ENCODE measurements at regions not wholly inside any gene's neighbourhood (a gene's known extent, or its start where the extent isn't known, plus 50 kb on each side); places are given as distances from the start of the nearest gene placed in this dataset.

GRCh38 chr13:36531746-36532486 is 99.6 kb downstream of the CCNA1 start:
- no peak overlapping the region for H3K9ac ChIP-seq (ENCODE audit: low read length)
- TF ChIP-seq, protein P1, sequence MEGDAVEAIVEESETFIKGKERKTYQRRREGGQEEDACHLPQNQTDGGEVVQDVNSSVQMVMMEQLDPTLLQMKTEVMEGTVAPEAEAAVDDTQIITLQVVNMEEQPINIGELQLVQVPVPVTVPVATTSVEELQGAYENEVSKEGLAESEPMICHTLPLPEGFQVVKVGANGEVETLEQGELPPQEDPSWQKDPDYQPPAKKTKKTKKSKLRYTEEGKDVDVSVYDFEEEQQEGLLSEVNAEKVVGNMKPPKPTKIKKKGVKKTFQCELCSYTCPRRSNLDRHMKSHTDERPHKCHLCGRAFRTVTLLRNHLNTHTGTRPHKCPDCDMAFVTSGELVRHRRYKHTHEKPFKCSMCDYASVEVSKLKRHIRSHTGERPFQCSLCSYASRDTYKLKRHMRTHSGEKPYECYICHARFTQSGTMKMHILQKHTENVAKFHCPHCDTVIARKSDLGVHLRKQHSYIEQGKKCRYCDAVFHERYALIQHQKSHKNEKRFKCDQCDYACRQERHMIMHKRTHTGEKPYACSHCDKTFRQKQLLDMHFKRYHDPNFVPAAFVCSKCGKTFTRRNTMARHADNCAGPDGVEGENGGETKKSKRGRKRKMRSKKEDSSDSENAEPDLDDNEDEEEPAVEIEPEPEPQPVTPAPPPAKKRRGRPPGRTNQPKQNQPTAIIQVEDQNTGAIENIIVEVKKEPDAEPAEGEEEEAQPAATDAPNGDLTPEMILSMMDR (IDR thresholded peaks at IDR 0.05) = no peak
- TF ChIP-seq EZH2 (IDR thresholded peaks at IDR 0.05; ENCODE audit: borderline replicate concordance, insufficient read depth, low read depth, low read length, poor library complexity, severe bottlenecking) = no peak
- DNase-seq = no peak
- ChIA-PET POLR2A (no interaction called here), CTCF (no interaction called here)
- H3K27me3 Mint-ChIP-seq = peaks cover 13% of the 10 kb centered on the region
- WGBS (ENCODE audit: insufficient coverage) = 10% methylated on average over 2 of the region's 5 CpGs
- H2AFZ ChIP-seq (ENCODE audit: insufficient read depth, low read depth, low read length, poor library complexity, severe bottlenecking) = no peak overlapping the region
- no peak overlapping the region for H3K4me3 ChIP-seq (ENCODE audit: control extremely low read depth in 1 of 5, extremely low read depth in 1 of 5, insufficient read depth in 1 of 5, low read depth in 2 of 5, low read length in 4 of 5)
- no peak overlapping the region for H3K27ac ChIP-seq (ENCODE audit: low read length in 2 of 2)
- peaks cover 0 to 4% (median 0%) of the 10 kb centered on the region in 3 donors for H3K9me3 ChIP-seq (ENCODE audit: control extremely low read depth in 1 of 3, control insufficient read depth in 2 of 3, insufficient read depth in 1 of 3, low read length in 2 of 3)
- H3K27me3 ChIP-seq (replicated peaks in 1 of 4; ENCODE audit: control extremely low read depth in 1 of 4, control insufficient read depth in 3 of 4, insufficient read depth in 4 of 4, low read length in 3 of 4) = no peaks in the 10 kb centered on the region
- no peak overlapping the region for H3K27ac Mint-ChIP-seq
- intact Hi-C loops (cut with micrococcal nuclease) = no loop called here
- no peaks in the 10 kb centered on the region for H3K9me3 Mint-ChIP-seq (ENCODE audit: insufficient read depth)
- no peaks in the 10 kb centered on the region for H4K20me1 ChIP-seq (ENCODE audit: control insufficient read depth, insufficient read depth, low read length, poor library complexity, severe bottlenecking)
- no peak overlapping the region for H3K4me2 ChIP-seq (replicated peaks; ENCODE audit: low read depth, low read length, poor library complexity, severe bottlenecking)
- H3K4me1 Mint-ChIP-seq = no peaks in the 10 kb centered on the region
- H3K4me3 Mint-ChIP-seq = no peak overlapping the region
- H3K4me1 ChIP-seq (ENCODE audit: control insufficient read depth in 2 of 2, insufficient read depth in 2 of 2, low read length in 2 of 2) = no peaks in the 10 kb centered on the region
- no peak for ATAC-seq (ENCODE audit: low read depth)
- H3K36me3 ChIP-seq (replicated peaks in 1 of 2; ENCODE audit: control extremely low read depth in 1 of 2, control insufficient read depth in 1 of 2, extremely low read depth in 1 of 2, insufficient read depth in 2 of 2, low read length in 1 of 2) = no peaks in the 10 kb centered on the region
- H3K79me2 ChIP-seq (ENCODE audit: control insufficient read depth, insufficient read depth, low read length) = no peaks in the 10 kb centered on the region

DNA sequence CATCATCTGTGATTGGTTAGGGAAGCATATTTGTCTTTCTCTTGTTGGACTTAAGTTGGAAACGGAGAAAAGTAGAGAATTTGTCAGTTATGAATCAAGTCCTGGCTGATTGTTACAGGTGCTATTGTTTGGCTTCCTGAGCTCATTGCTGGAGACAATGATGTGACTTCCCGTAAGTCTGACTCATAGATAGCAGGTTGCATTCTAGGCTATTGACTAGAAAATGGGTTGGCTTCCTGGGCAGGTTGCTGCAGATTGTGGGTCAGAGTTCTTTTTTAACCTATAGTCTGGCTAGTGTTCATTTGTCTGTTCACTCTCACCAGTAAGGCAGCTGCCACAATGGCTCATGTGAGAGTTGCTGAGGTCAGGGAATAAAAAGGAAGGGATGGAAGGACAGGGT is 101.5 kb downstream of the CCNA1 start:
- Histone ChIP-seq H3K9ac (ENCODE audit: low read length) (no peak overlapping the region), H3K4me3 (ENCODE audit: control extremely low read depth in 1 of 5, extremely low read depth in 1 of 5, insufficient read depth in 1 of 5, low read depth in 2 of 5, low read length in 4 of 5) (no peak overlapping the region), H3K27me3 (replicated peaks in 1 of 4; ENCODE audit: control extremely low read depth in 1 of 4, control insufficient read depth in 3 of 4, insufficient read depth in 4 of 4, low read length in 3 of 4) (no peaks in the 10 kb centered on the region), H4K20me1 (ENCODE audit: control insufficient read depth, insufficient read depth, low read length, poor library complexity, severe bottlenecking) (no peaks in the 10 kb centered on the region), H3K4me1 (ENCODE audit: control insufficient read depth in 2 of 2, insufficient read depth in 2 of 2, low read length in 2 of 2) (no peaks in the 10 kb centered on the region), H3K79me2 (ENCODE audit: control insufficient read depth, insufficient read depth, low read length) (no peaks in the 10 kb centered on the region), H3K36me3 (replicated peaks in 1 of 2; ENCODE audit: control extremely low read depth in 1 of 2, control insufficient read depth in 1 of 2, extremely low read depth in 1 of 2, insufficient read depth in 2 of 2, low read length in 1 of 2) (no peaks in the 10 kb centered on the region), H3K9me3 (ENCODE audit: control extremely low read depth in 1 of 3, control insufficient read depth in 2 of 3, insufficient read depth in 1 of 3, low read length in 2 of 3) (peaks cover 0 to under 1% (median 0%) of the 10 kb centered on the region in 3 donors), H3K27ac (ENCODE audit: low read length in 2 of 2) (no peak overlapping the region), H3K4me2 (replicated peaks; ENCODE audit: low read depth, low read length, poor library complexity, severe bottlenecking) (no peak overlapping the region), H2AFZ (ENCODE audit: insufficient read depth, low read depth, low read length, poor library complexity, severe bottlenecking) (no peak overlapping the region)
- WGBS (ENCODE audit: insufficient coverage) = 94% methylated on average over 2 of the region's 2 CpGs
- no peaks in the 10 kb centered on the region for H3K4me1 Mint-ChIP-seq
- ChIA-PET POLR2A (no interaction called here), CTCF (no interaction called here)
- H3K4me3 Mint-ChIP-seq = no peak overlapping the region
- intact Hi-C loops (cut with micrococcal nuclease) = no loop called here
- H3K27me3 Mint-ChIP-seq = peaks cover 13% of the 10 kb centered on the region
- TF ChIP-seq, protein P1 (IDR thresholded peaks at IDR 0.05) = no peak
- no peak for TF ChIP-seq EZH2 (IDR thresholded peaks at IDR 0.05; ENCODE audit: borderline replicate concordance, insufficient read depth, low read depth, low read length, poor library complexity, severe bottlenecking)
- DNase-seq = no peak
- H3K9me3 Mint-ChIP-seq (ENCODE audit: insufficient read depth) = peaks cover 4% of the 10 kb centered on the region
- no peak for ATAC-seq (ENCODE audit: low read depth)
- H3K27ac Mint-ChIP-seq = no peak overlapping the region

All from B cell (primary cell).